CD4-positive, alpha-beta T cell (primary cell): ENCODE measurements at regions not wholly inside any gene's neighbourhood (a gene's known extent, or its start where the extent isn't known, plus 50 kb on each side); places are given as distances from the start of the nearest gene placed in this dataset.

ENCODE experiments used
- ATAC-seq: fragments of 200-7000 bp; cut with Tn5 transposase; one replicate; pipeline ENCODE4 v1.10.0; 2022; ENCODE audit warnings: mild to moderate bottlenecking; ENCODE audit not compliant: poor library complexity
- CTCF ChIA-PET: fragments of 350-600 bp; sonication (Branson Sonifier 250); formaldehyde crosslinking; loops from one replicate; lab custom pipeline; 2021; ENCODE audit warnings: antibody characterized with exemption, inconsistent platforms; lab: Charles Lee
- POLR2A ChIA-PET: fragments of 350-600 bp; sonication (Branson Sonifier 250); formaldehyde crosslinking; loops from one replicate; lab custom pipeline; 2021; ENCODE audit warnings: antibody characterized with exemption, inconsistent platforms; lab: Charles Lee
- DNase-seq, 14 experiments: peaks; one replicate each; pipeline ENCODE4 v3.0.0-alpha.2; 2013 to 2020; ENCODE audit warnings: mixed read lengths in 2 of 14
- H3K27ac ChIP-seq, 2 donors: one replicate each; pipeline versions ENCODE4 v1.5.1 to v1.7.0; 2013; ENCODE audit warnings: low read length in 2 of 2, low read depth in 1 of 2, mild to moderate bottlenecking in 1 of 2
- H3K27me3 ChIP-seq, 2 experiments: 1 replicate in 1 of 2; 2 replicates in 1 of 2; pipeline versions ENCODE4 v1.6.1 to v1.7.0; 2013; ENCODE audit warnings: low read length in 2 of 2, control low read depth in 1 of 2, mild to moderate bottlenecking in 1 of 2, moderate library complexity in 1 of 2; ENCODE audit not compliant: insufficient read depth in 2 of 2, control insufficient read depth in 1 of 2
- H3K36me3 ChIP-seq: one replicate; pipeline ENCODE4 v1.6.1; 2013; ENCODE audit warnings: low read length, control low read depth; ENCODE audit not compliant: insufficient read depth
- H3K4me1 ChIP-seq: one replicate; pipeline ENCODE4 v1.6.1; 2013; ENCODE audit warnings: low read length, control low read depth; ENCODE audit not compliant: insufficient read depth
- H3K4me3 ChIP-seq: one replicate; pipeline ENCODE4 v1.5.1; 2013; ENCODE audit warnings: mild to moderate bottlenecking, low read length, moderate library complexity
- H3K9me3 ChIP-seq, 2 experiments: 1 replicate in 1 of 2; 2 replicates in 1 of 2; pipeline versions ENCODE4 v1.6.1 to v1.7.0; 2013; ENCODE audit warnings: low read length in 2 of 2, mild to moderate bottlenecking in 2 of 2, control low read depth in 1 of 2, moderate library complexity in 1 of 2; ENCODE audit not compliant: control insufficient read depth in 1 of 2, insufficient read depth in 1 of 2
- H3K27ac Mint-ChIP-seq: one replicate; pipeline ENCODE4 v1.8.0; 2020; ENCODE audit warnings: mixed read lengths
- H3K27me3 Mint-ChIP-seq: one replicate; pipeline ENCODE4 v1.8.0; 2021; ENCODE audit warnings: mixed read lengths
- H3K36me3 Mint-ChIP-seq: one replicate; pipeline ENCODE4 v1.8.0; 2021; ENCODE audit warnings: low read depth, mixed read lengths
- H3K4me1 Mint-ChIP-seq: one replicate; pipeline ENCODE4 v1.8.0; 2021; ENCODE audit warnings: low read depth, mixed read lengths
- H3K4me3 Mint-ChIP-seq: one replicate; pipeline ENCODE4 v1.8.0; 2020; ENCODE audit warnings: mild to moderate bottlenecking, mixed read lengths
- H3K9me3 Mint-ChIP-seq: one replicate; pipeline ENCODE4 v1.8.0; 2020; ENCODE audit warnings: mixed read lengths
- CTCF ChIP-seq: fragments of 200-600 bp; IDR thresholded peaks from one replicate; pipeline ENCODE4 v1.8.0; 2022; ENCODE audit warnings: antibody characterized with exemption, mild to moderate bottlenecking
- intact Hi-C, 2 experiments: fragments of 100-400 bp; cut with DNase I in 1 of 2; cut with micrococcal nuclease in 1 of 2; formaldehyde crosslinking; loops; one replicate each; pipeline versions ENCODE4 v1.15.1 to v1.9.0; 2023 to 2025; cut with DNase I, micrococcal nuclease

GRCh38 chr3:81432456-81432855, 329.0 kb downstream of the GBE1 start:
- no peak overlapping the region for H3K4me3 ChIP-seq
- Mint-ChIP-seq H3K4me1 (no peaks in the 10 kb centered on the region), H3K27ac (no peak overlapping the region), H3K36me3 (no peaks in the 10 kb centered on the region), H3K27me3 (no peaks in the 10 kb centered on the region), H3K4me3 (no peak overlapping the region), H3K9me3 (peaks cover 4% of the 10 kb centered on the region)
- DNase-seq (no peak), ATAC-seq (no peak)
- CTCF ChIA-PET: no interaction called here
- intact Hi-C loops: no loop called here
- POLR2A ChIA-PET: no interaction called here
- no peaks in the 10 kb centered on the region for H3K9me3 ChIP-seq
- H3K4me1 ChIP-seq: no peaks in the 10 kb centered on the region
- H3K27me3 ChIP-seq: no peaks in the 10 kb centered on the region
- H3K36me3 ChIP-seq: no peaks in the 10 kb centered on the region
- TF ChIP-seq CTCF: no peak
- no peak overlapping the region for H3K27ac ChIP-seq

- Mint-ChIP-seq H3K4me1 (no peaks in the 10 kb centered on the region), H3K9me3 (peaks cover 4% of the 10 kb centered on the region), H3K27me3 (no peaks in the 10 kb centered on the region), H3K27ac (no peak overlapping the region), H3K4me3 (no peak overlapping the region), H3K36me3 (no peaks in the 10 kb centered on the region)
- CTCF ChIA-PET: no interaction called here
- no peak for TF ChIP-seq CTCF
- Histone ChIP-seq H3K27me3 (no peaks in the 10 kb centered on the region), H3K9me3 (no peaks in the 10 kb centered on the region), H3K36me3 (no peaks in the 10 kb centered on the region), H3K27ac (no peak overlapping the region), H3K4me3 (no peak overlapping the region), H3K4me1 (no peaks in the 10 kb centered on the region)
- DNase-seq: no peak
- ATAC-seq: no peak
- intact Hi-C loops: no loop called here
- POLR2A ChIA-PET: no interaction called here
Observed at GRCh38 chr3:81426826-81427577, 334.4 kb downstream of the GBE1 start.

- Histone ChIP-seq H3K4me3 (no peak overlapping the region), H3K4me1 (no peaks in the 10 kb centered on the region), H3K27ac (no peak overlapping the region), H3K36me3 (no peaks in the 10 kb centered on the region), H3K9me3 (no peaks in the 10 kb centered on the region), H3K27me3 (no peaks in the 10 kb centered on the region)
- Mint-ChIP-seq H3K27me3 (no peaks in the 10 kb centered on the region), H3K4me3 (no peak overlapping the region), H3K27ac (no peak overlapping the region), H3K36me3 (no peaks in the 10 kb centered on the region), H3K4me1 (no peaks in the 10 kb centered on the region), H3K9me3 (no peaks in the 10 kb centered on the region)
- ChIA-PET CTCF (no interaction called here), POLR2A (no interaction called here)
- ATAC-seq (no peak), DNase-seq (no peak)
- no peak for TF ChIP-seq CTCF
- intact Hi-C loops: no loop called here
Observed at GRCh38 chr3:81425198-81425868, 336.1 kb downstream of the GBE1 start.
